ENCODE measurements at regions not wholly inside any gene's neighbourhood (a gene's known extent, or its start where the extent isn't known, plus 50 kb on each side); places are given as distances from the start of the nearest gene placed in this dataset.

DNA sequence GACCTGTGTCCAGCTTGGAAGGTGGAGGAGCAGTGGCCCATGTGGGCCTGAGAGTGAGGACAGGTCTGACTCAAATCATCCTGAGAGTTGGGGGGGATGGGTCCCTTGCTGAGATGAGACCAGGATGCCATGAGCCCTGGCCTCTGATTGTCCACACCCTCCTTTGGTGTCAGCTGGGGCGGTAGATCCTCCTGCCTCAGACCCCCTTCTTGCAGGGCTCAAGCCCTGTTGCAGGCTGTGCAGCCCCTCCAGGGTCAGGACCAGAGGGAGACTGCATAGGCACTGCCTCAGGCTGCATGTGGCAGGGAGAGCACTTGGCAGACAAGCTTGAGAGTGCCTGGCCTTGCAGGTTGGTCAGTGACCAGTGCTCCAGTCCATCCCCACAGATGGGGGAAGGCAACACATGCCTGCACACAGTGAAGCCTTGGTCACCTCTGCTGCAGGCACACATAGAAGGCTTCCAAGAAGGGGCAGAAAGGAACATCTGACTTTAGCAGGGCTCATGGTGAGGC, 82.2 kb upstream of the ACTRT2 start:
- ATAC-seq (no peak), DNase-seq (no peak)
- intact Hi-C loops (cut with DNase I): no loop called here
- no peaks in the 10 kb centered on the region for H3K4me1 ChIP-seq
- no peaks in the 10 kb centered on the region for H3K36me3 ChIP-seq
- H3K4me3 ChIP-seq: no peak overlapping the region
- H3K27me3 ChIP-seq: peaks cover 0 to 26% (median 7%) of the 10 kb centered on the region in 7 donors
- H3K9me3 ChIP-seq: peaks cover 0 to 29% (median 16%) of the 10 kb centered on the region in 11 donors
- 70 to 83% methylated on average over 1 of the region's 1 CpG for WGBS, 2 donors
- no peak overlapping the region for H3K27ac ChIP-seq
- TF ChIP-seq, protein P1, sequence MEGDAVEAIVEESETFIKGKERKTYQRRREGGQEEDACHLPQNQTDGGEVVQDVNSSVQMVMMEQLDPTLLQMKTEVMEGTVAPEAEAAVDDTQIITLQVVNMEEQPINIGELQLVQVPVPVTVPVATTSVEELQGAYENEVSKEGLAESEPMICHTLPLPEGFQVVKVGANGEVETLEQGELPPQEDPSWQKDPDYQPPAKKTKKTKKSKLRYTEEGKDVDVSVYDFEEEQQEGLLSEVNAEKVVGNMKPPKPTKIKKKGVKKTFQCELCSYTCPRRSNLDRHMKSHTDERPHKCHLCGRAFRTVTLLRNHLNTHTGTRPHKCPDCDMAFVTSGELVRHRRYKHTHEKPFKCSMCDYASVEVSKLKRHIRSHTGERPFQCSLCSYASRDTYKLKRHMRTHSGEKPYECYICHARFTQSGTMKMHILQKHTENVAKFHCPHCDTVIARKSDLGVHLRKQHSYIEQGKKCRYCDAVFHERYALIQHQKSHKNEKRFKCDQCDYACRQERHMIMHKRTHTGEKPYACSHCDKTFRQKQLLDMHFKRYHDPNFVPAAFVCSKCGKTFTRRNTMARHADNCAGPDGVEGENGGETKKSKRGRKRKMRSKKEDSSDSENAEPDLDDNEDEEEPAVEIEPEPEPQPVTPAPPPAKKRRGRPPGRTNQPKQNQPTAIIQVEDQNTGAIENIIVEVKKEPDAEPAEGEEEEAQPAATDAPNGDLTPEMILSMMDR (IDR thresholded peaks at IDR 0.05): no peak

DNA sequence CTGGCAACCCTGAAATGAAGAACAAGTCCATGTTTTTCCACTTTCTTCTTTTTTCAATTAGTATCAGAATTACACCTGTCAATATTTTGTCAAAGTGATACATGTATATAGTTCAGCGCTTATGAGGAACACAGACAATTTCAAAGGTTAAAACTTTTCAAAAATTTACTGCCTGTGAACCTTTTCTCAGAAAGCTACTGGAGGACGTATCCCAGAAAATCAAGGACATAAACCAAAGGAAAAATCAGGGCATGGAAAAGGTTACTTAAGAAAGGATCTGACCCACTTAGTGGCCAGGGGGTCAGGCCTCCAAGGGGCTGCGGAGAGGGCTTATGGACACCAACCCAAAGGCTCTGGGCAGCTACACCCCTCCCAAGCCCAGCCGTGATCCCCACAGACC, 81.1 kb upstream of the ACTRT2 start:
- 86 to 89% methylated on average over 4 of the region's 4 CpGs for WGBS, 2 donors
- ATAC-seq (no peak), DNase-seq (no peak)
- Histone ChIP-seq H3K4me3 (no peak overlapping the region), H3K36me3 (no peaks in the 10 kb centered on the region), H3K4me1 (no peaks in the 10 kb centered on the region), H3K27me3 (peaks cover 0 to 20% (median 5%) of the 10 kb centered on the region in 7 donors), H3K9me3 (peaks cover 0 to 29% (median 16%) of the 10 kb centered on the region in 11 donors), H3K27ac (no peak overlapping the region)
- TF ChIP-seq, protein P1 (IDR thresholded peaks at IDR 0.05): no peak
- intact Hi-C loops (cut with DNase I): no loop called here

DNA sequence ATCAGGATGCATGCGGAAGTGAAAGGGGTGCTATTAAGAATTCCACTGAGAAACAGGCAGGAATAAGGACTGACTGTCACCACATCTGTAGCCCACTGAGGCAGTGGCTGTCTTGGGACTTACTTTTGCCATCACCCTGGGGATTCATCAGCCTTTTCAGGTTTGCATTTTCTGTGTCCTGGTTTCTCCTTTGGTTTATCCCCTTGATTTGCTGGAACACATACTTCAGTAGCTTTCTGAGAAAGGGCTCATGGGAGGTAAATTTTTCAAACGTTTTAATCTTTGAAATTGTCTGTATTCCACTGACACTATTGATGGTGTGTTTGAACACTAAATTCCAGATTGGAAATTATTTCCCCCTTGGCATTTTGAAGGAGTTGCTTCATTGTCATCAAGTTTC, 80.2 kb upstream of the ACTRT2 start:
- ATAC-seq: no peak
- no peaks in the 10 kb centered on the region for H3K36me3 ChIP-seq
- DNase-seq: no peak
- H3K27ac ChIP-seq: no peak overlapping the region
- no peak overlapping the region for H3K4me3 ChIP-seq
- no peaks in the 10 kb centered on the region for H3K4me1 ChIP-seq
- TF ChIP-seq, protein P1 (IDR thresholded peaks at IDR 0.05): no peak
- H3K9me3 ChIP-seq: peaks cover 0 to 29% (median 16%) of the 10 kb centered on the region in 11 donors
- H3K27me3 ChIP-seq: peaks cover 0 to 13% (median 5%) of the 10 kb centered on the region in 7 donors
- 54 to 66% methylated on average over 2 of the region's 2 CpGs for WGBS, 2 donors
- intact Hi-C loops (cut with DNase I): no loop called here

DNA sequence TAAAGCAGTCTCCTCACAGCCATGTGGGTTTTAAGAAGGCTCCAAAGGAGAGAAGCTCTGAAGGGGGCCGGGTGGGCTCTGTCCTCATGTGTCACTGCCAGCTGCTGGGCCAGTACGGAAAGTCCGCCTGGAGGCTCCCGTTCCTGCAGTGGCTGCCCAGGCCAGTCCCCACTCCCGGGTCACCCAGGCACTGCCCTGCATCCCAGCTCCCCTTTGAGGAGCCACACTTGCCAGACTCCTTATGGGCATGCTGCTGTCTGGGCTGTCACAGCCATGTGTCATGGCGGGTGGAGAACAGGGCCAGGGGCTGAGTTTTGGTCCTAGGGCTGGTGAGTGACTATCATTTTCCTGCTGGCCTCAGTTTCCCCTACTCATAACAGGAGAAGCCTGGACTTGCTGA, 79.4 kb upstream of the ACTRT2 start:
- H3K9me3 ChIP-seq: peaks cover 0 to 29% (median 16%) of the 10 kb centered on the region in 11 donors
- DNase-seq (no peak), ATAC-seq (no peak)
- peaks cover 0 to 13% (median 8%) of the 10 kb centered on the region in 7 donors for H3K27me3 ChIP-seq
- no peaks in the 10 kb centered on the region for H3K4me1 ChIP-seq
- intact Hi-C loops (cut with DNase I): no loop called here
- H3K36me3 ChIP-seq: no peaks in the 10 kb centered on the region
- 88 to 90% methylated on average over 6 of the region's 6 CpGs for WGBS, 2 donors
- no peak overlapping the region for H3K4me3 ChIP-seq
- no peak overlapping the region for H3K27ac ChIP-seq
- TF ChIP-seq, protein P1 (IDR thresholded peaks at IDR 0.05): no peak
